HG02571 (cell line): ENCODE measurements at regions not wholly inside any gene's neighbourhood (a gene's known extent, or its start where the extent isn't known, plus 50 kb on each side); places are given as distances from the start of the nearest gene placed in this dataset.

Source experiments
- ATAC-seq: cut with Tn5 transposase; IDR thresholded peaks from one replicate; pipeline ENCODE4 v1.9.1; 2021; ENCODE audit warnings: mild to moderate bottlenecking, moderate library complexity; ENCODE audit not compliant: unreplicated experiment

- no peak for ATAC-seq
Observed at GRCh38 chr1:10848109-10848684, 51.8 kb upstream of the CASZ1 start.

DNA sequence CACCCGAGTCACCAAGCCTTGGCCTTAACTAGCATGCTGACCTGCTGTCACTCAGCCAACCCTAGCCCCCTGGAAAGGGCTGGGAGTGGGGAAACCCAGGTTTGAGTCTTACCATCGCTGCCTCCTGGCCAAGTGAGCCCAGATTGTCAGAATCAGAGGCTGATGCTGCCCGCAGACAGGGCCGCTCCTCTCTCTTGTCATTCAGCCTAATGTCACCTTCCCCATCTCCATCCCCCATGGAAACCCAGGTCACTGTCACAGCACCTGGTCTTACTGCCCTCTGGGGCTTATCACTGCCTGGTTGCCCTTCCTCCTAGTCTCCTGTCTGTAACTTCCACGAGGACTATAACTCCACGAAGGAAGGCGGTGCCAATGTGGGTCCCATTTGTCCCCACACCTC is 53.6 kb upstream of the CASZ1 start:
- no peak for ATAC-seq

- no peak for ATAC-seq
Observed at GRCh38 chr1:10851024-10852013, 54.9 kb upstream of the CASZ1 start.

DNA sequence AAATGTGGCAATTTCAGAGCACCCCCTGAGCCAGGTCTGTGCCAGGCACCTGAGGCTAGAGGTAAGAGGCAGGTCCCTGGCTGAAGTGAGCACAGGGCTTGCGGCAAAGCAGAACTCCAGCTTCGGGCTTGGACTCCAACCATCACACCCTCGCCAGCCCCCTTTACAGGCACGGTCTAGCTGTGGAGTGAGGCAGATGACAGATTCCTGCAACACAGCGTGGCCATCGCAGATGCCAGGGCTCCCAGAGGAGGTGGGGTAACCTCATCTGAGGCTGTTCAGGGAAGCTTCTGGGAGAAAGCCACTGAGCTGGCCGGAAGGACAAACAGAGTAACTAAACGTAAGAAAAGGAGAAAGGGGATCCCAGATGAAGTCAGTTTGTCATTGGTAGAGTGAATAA is 55.6 kb upstream of the CASZ1 start:
- ATAC-seq = no peak

DNA sequence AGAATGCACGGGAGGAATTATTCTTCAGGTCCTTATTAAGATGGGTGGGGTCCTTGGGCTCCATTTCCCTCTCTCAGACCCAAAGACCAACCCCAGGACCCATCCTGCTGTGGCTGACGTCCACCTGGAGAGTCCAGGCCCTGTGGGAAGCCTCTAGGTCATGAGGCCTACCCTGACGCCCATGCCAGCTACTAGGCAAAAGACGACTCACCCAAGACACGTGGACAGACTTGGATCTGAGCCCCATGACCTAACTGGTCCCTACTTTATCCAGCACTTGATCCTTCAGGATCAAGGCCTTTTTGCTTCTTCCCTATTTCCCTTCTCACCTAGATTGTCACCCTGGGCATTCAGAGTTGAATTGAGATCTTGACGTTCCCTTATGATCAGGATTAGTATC is 56.0 kb upstream of the CASZ1 start:
- ATAC-seq = no peak

DNA sequence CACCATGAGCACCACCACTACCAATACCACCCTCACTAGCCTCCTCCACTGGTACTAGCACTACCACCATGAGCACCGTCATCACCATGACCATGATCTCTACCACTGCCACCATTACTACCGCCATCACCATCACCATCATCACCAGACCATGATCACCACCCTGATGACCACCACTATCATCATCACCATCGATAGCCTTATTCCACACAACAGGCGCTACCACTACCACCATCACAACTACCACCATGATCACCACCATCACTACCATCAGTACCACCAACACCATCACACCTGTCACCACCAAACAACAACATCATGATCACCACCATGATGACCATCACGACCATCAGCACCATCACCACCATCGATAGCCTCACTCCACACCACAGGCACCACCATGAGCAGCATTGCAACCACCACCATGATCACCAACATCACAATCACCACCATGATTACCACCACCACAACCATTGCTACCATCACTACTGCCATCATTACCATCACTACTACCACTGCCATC is 56.6 kb upstream of the CASZ1 start:
- ATAC-seq = no peak

GRCh38 chr1:10853701-10854100 is 57.3 kb upstream of the CASZ1 start:
- no peak for ATAC-seq

DNA sequence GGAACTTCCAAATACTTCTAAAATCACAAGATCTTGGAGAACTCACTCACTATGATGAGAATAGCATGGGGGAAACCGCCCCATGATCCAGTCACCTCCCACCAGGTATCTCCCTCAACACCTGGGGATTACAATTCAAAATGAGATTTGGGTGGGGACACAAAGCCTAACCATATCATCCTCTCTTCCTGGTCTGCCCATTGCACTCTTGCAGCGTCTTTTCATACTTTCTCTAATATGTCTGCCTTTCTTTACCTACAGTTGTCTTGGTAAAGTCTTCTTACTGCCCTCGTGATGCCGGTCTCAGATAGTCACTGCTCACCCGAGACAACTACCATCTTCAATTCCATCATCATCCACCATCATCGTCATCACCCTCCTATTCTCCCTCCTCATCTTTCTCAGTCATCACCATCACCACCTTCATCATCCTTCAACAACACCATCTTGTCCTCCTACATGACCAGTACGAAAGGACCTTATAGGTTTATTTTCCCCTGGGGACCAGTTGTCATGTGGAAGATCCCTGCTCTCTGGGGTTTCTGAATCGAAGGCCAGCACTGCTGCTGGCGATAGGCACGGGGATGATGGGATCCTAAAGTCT is 58.5 kb upstream of the CASZ1 start:
- ATAC-seq = no peak

- ATAC-seq = no peak
Observed at GRCh38 chr1:10856176-10856683, 59.8 kb upstream of the CASZ1 start.

GRCh38 chr1:10856863-10857598 is 60.6 kb upstream of the CASZ1 start:
- no peak for ATAC-seq

- no peak for ATAC-seq
Observed at GRCh38 chr1:10857687-10858086, 61.2 kb upstream of the CASZ1 start.

DNA sequence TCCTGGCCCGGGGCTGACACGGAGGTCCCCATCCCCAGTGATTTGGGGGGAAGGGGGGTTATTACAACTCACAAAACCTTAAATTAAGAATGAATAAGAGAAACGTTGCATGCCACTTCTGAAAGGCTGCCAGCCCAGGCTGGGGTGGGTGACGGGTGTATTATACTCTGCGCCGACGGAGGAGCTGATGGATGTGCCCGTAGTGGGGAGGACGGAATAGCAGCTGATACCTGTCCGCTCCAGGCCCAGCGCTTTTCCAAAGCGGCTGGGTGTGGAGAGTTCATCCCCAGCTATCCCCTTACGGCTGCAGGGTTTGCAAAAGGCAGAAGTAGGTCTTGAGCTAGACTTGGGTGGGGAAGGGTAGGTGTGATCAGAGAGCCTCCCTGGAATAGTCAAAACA is 63.8 kb upstream of the CASZ1 start:
- ATAC-seq = no peak

- no peak for ATAC-seq
Observed at GRCh38 chr1:10860682-10861081, 64.2 kb upstream of the CASZ1 start.

GRCh38 chr1:10861822-10862221 is 65.4 kb upstream of the CASZ1 start:
- no peak for ATAC-seq

DNA sequence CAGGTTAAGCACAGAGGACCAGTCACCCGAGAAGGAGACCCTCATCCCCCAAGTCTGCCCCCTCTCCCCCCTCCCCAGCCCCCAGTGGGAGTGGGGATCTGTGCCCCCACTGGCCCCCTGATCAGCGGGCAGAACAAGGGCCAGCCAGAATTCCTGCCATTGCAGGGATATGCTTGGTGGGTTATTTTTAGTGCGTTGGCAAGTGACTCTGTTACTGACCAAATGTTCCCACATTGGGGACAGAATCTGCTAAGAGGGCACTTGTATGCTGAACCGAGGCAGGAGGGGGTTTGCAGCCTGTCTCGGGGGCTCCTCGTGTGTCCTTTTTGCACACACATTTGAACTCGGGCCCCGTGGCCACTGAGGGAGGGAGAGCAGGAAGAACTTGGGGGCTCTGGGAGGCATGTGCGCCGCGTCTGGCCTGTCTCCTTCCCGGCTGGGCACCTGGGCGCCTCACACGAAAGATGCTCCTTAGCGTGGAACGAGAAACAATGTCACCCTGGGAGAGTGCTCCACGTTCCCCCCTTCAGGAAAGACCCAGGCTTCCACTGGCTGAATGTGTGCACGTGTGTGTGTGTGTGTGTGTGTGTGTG is 66.4 kb upstream of the CASZ1 start:
- ATAC-seq = no peak

DNA sequence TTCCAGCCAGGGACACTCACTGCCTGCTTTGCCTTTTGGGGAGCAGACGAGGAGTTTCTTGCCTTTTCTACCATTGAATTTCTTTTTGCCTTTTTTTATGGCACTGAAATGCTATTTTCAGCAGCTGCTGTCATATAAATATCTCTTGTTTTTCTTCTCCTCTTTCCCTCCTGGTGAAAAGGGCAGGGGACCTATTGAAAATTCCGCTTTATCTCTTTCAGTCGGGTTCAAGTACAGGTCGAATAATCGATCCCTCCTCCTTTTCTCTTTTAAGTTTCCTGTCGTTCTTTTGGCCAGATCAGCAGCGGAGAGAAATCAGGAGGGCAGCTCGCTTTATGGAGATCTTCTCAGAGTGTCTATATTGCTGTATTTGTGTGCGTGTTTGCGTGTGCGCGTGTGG is 67.4 kb upstream of the CASZ1 start:
- no peak for ATAC-seq

DNA sequence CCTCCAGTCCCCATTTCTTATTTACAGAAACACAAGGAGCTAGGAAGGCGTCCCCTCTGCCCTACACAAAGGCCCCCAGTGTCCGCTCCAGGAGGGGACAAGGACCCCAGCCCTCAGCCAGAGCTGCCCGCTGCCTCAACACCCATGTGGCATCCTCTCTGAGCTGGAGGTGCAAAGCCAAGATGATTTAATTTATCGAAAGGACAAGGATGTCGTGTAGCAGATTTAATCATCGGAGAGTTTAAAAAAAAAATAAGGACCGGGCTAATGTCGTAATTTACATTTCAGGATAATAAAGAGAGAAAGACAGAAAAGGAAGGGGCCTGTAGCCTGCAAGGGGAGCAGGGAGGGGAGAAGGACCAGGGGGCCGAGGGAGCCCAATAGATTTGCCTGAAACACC is 68.3 kb upstream of the CASZ1 start:
- no peak for ATAC-seq

- no peak for ATAC-seq
Observed at GRCh38 chr1:10865518-10866320, 69.3 kb upstream of the CASZ1 start.

- no peak for ATAC-seq
Observed at GRCh38 chr1:10866321-10867093, 70.1 kb upstream of the CASZ1 start.
